CD14-positive monocyte (primary cell): ENCODE measurements at regions not wholly inside any gene's neighbourhood (a gene's known extent, or its start where the extent isn't known, plus 50 kb on each side); places are given as distances from the start of the nearest gene placed in this dataset.

ENCODE experiments used
- DNase-seq, 3 donors: peaks; one replicate each; pipeline ENCODE4 v3.0.0-alpha.2; 2011 to 2022
- H2AFZ ChIP-seq: 2 replicates; pipeline ENCODE4 v1.6.0; 2012; ENCODE audit warnings: mild to moderate bottlenecking, low read depth, low read length, inconsistent platforms; ENCODE audit not compliant: insufficient read depth, poor library complexity, severe bottlenecking
- H3K27ac ChIP-seq, 2 donors: 1 replicate in 1 of 2; 2 replicates in 1 of 2; pipeline ENCODE4 v1.5.1; 2012 to 2013; ENCODE audit warnings: low read length in 2 of 2, control low read depth in 1 of 2, inconsistent platforms in 1 of 2, low read depth in 1 of 2, mild to moderate bottlenecking in 1 of 2
- H3K27me3 ChIP-seq, 2 donors: one replicate each; pipeline versions ENCODE4 v1.6.0 to v1.6.1; 2011 to 2013; ENCODE audit warnings: low read length in 2 of 2; ENCODE audit not compliant: control insufficient read depth in 2 of 2, insufficient read depth in 2 of 2
- H3K36me3 ChIP-seq, 2 donors: replicated peaks in 1 of 2; 1 replicate in 1 of 2; 2 replicates in 1 of 2; pipeline versions ENCODE4 v1.5.1 to v1.6.1; 2012 to 2013; ENCODE audit warnings: low read length in 2 of 2, control low read depth in 1 of 2, inconsistent platforms in 1 of 2, mild to moderate bottlenecking in 1 of 2; ENCODE audit not compliant: insufficient read depth in 2 of 2, control insufficient read depth in 1 of 2
- H3K4me1 ChIP-seq, 2 donors: 1 replicate in 1 of 2; 2 replicates in 1 of 2; pipeline versions ENCODE4 v1.5.1 to v1.6.1; 2012 to 2013; ENCODE audit warnings: low read length in 2 of 2, control low read depth in 1 of 2, inconsistent platforms in 1 of 2, mild to moderate bottlenecking in 1 of 2, moderate library complexity in 1 of 2; ENCODE audit not compliant: insufficient read depth in 2 of 2, control insufficient read depth in 1 of 2
- H3K4me2 ChIP-seq: replicated peaks from 2 replicates; pipeline ENCODE3; 2012; ENCODE audit warnings: low read length, moderate library complexity, mild to moderate bottlenecking; ENCODE audit not compliant: poor library complexity, severe bottlenecking; ENCODE audit errors: extremely low read depth
- H3K4me3 ChIP-seq, 3 experiments: fragments of 200-600 bp in 1 of 3; sonication (generic) in 1 of 3; replicated peaks in 1 of 3; 1 replicate in 2 of 3; 2 replicates in 1 of 3; pipeline ENCODE4 v1.5.1; 2011 to 2013; ENCODE audit warnings: low read length in 3 of 3, mild to moderate bottlenecking in 3 of 3, control low read depth in 2 of 3, low read depth in 2 of 3, inconsistent platforms in 1 of 3, moderate library complexity in 1 of 3
- H3K79me2 ChIP-seq: 2 replicates; pipeline ENCODE4 v1.6.0; 2012; ENCODE audit warnings: mild to moderate bottlenecking, control low read depth, inconsistent platforms, low read length, moderate library complexity; ENCODE audit not compliant: insufficient read depth
- H3K9ac ChIP-seq: 2 replicates; pipeline ENCODE4 v1.6.0; 2017; ENCODE audit warnings: low read length, mild to moderate bottlenecking; ENCODE audit not compliant: insufficient read depth, poor library complexity, severe bottlenecking
- H3K9me3 ChIP-seq, 2 donors: replicated peaks in 1 of 2; 1 replicate in 1 of 2; 2 replicates in 1 of 2; pipeline versions ENCODE4 v1.5.1 to v1.6.1; 2012 to 2013; ENCODE audit warnings: low read length in 2 of 2, control low read depth in 1 of 2; ENCODE audit not compliant: control insufficient read depth in 1 of 2, insufficient read depth in 1 of 2
- H4K20me1 ChIP-seq: 2 replicates; pipeline ENCODE4 v1.6.0; 2012; ENCODE audit warnings: mild to moderate bottlenecking, low read length, control low read depth, moderate library complexity; ENCODE audit not compliant: insufficient read depth
- H3K27ac Mint-ChIP-seq, 7 donors: one replicate each; pipeline ENCODE4 v1.8.0; 2020; ENCODE audit warnings: mild to moderate bottlenecking in 7 of 7, mixed read lengths in 7 of 7, moderate library complexity in 6 of 7, inconsistent platforms in 2 of 7
- H3K27me3 Mint-ChIP-seq, 3 donors: one replicate each; pipeline ENCODE4 v1.8.0; 2021 to 2022; ENCODE audit warnings: low read depth in 3 of 3, mild to moderate bottlenecking in 3 of 3, mixed read lengths in 3 of 3, moderate library complexity in 3 of 3, inconsistent platforms in 1 of 3
- H3K36me3 Mint-ChIP-seq, 2 donors: one replicate each; pipeline ENCODE4 v1.8.0; 2020; ENCODE audit warnings: mixed read lengths in 2 of 2, inconsistent platforms in 1 of 2, mild to moderate bottlenecking in 1 of 2
- H3K4me1 Mint-ChIP-seq: one replicate; pipeline ENCODE4 v1.8.0; 2020; ENCODE audit warnings: mild to moderate bottlenecking, mixed read lengths
- H3K4me3 Mint-ChIP-seq, 2 donors: one replicate each; pipeline ENCODE4 v1.8.0; 2020; ENCODE audit warnings: mild to moderate bottlenecking in 2 of 2, mixed read lengths in 2 of 2, moderate library complexity in 1 of 2
- H3K9me3 Mint-ChIP-seq, 7 donors: one replicate each; pipeline ENCODE4 v1.8.0; 2020 to 2022; ENCODE audit warnings: mixed read lengths in 7 of 7, mild to moderate bottlenecking in 6 of 7, moderate library complexity in 6 of 7, inconsistent platforms in 2 of 7
- CTCF ChIP-seq: fragments of 200-600 bp; IDR thresholded peaks from one replicate; pipeline ENCODE4 v1.8.0; 2022; ENCODE audit warnings: antibody characterized with exemption, mild to moderate bottlenecking
- WGBS: methylation state at CpG from one replicate; pipeline ENCODE4 v1.1.5; 2013; ENCODE audit warnings: missing lambda C conversion rate; ENCODE audit not compliant: insufficient coverage; 5-methylcytosine and 5-hydroxymethylcytosine counted together
- intact Hi-C, 2 donors: fragments of 100-400 bp; cut with micrococcal nuclease; formaldehyde crosslinking; loops; one replicate each; pipeline versions ENCODE4 v1.15.0 to v1.15.1; 2023

- no peaks in the 10 kb centered on the region for H4K20me1 ChIP-seq
- no peak overlapping the region for H3K4me2 ChIP-seq
- H3K9ac ChIP-seq, result no peak overlapping the region
- no peaks in the 10 kb centered on the region for H3K36me3 ChIP-seq
- WGBS, result 100% methylated on average over 1 of the region's 2 CpGs
- H3K9me3 ChIP-seq, result peaks cover 14 to 16% of the 10 kb centered on the region in 2 donors
- DNase-seq, result no peak
- H3K27me3 ChIP-seq, result no peaks in the 10 kb centered on the region
- H3K27ac ChIP-seq, result no peak overlapping the region
- no peak overlapping the region for H2AFZ ChIP-seq
- Mint-ChIP-seq H3K4me3 (no peak overlapping the region), H3K27ac (no peak overlapping the region), H3K27me3 (no peaks in the 10 kb centered on the region), H3K36me3 (no peaks in the 10 kb centered on the region), H3K4me1 (no peaks in the 10 kb centered on the region), H3K9me3 (peaks cover 5 to 25% (median 13%) of the 10 kb centered on the region in 7 donors)
- no peaks in the 10 kb centered on the region for H3K79me2 ChIP-seq
- no peak overlapping the region for H3K4me3 ChIP-seq
- TF ChIP-seq CTCF, result no peak
- intact Hi-C loops, result no loop called here
- no peaks in the 10 kb centered on the region for H3K4me1 ChIP-seq
These were observed 592.7 kb downstream of the ETNK1 start for GRCh38 chr12:23217667-23218066.

GRCh38 chr12:23221066-23221465 is 596.1 kb downstream of the ETNK1 start:
- no peak overlapping the region for H3K27ac Mint-ChIP-seq
- Histone ChIP-seq H3K79me2 (no peaks in the 10 kb centered on the region), H3K4me2 (no peak overlapping the region), H3K27ac (no peak overlapping the region), H3K4me3 (no peak overlapping the region), H2AFZ (no peak overlapping the region), H3K9ac (no peak overlapping the region), H3K36me3 (no peaks in the 10 kb centered on the region), H3K27me3 (no peaks in the 10 kb centered on the region), H4K20me1 (no peaks in the 10 kb centered on the region), H3K9me3 (peaks cover 3 to 7% of the 10 kb centered on the region in 2 donors), H3K4me1 (no peaks in the 10 kb centered on the region)
- intact Hi-C loops, result no loop called here
- TF ChIP-seq CTCF, result no peak
- no peak for DNase-seq
- no peaks in the 10 kb centered on the region for H3K4me1 Mint-ChIP-seq
- WGBS, result 86% methylated on average over 2 of the region's 4 CpGs
- no peak overlapping the region for H3K4me3 Mint-ChIP-seq
- H3K36me3 Mint-ChIP-seq, result no peaks in the 10 kb centered on the region
- peaks cover 0 to 9% (median 4%) of the 10 kb centered on the region in 7 donors for H3K9me3 Mint-ChIP-seq
- H3K27me3 Mint-ChIP-seq, result no peaks in the 10 kb centered on the region
